Ascending aorta (tissue), 2 donors: ENCODE measurements at regions not wholly inside any gene's neighbourhood (a gene's known extent, or its start where the extent isn't known, plus 50 kb on each side); places are given as distances from the start of the nearest gene placed in this dataset.

ENCODE experiments used
- DNase-seq, 2 donors: peaks; one replicate each; pipeline ENCODE4 v3.0.0-alpha.2; 2019; ENCODE audit warnings: low spot score in 2 of 2
- H3K27ac ChIP-seq, 2 donors: fragments of 200-600 bp; sonication (generic); one replicate each; pipeline ENCODE4 v1.5.1; 2016 to 2017; ENCODE audit warnings: mild to moderate bottlenecking in 1 of 2
- H3K27me3 ChIP-seq: fragments of 200-600 bp; sonication (generic); one replicate; pipeline ENCODE4 v1.5.1; 2017
- H3K36me3 ChIP-seq, 2 donors: fragments of 200-600 bp; sonication (generic); one replicate each; pipeline ENCODE4 v1.5.1; 2016
- H3K4me1 ChIP-seq, 2 donors: fragments of 200-600 bp; sonication (generic); one replicate each; pipeline ENCODE4 v1.5.1; 2016 to 2017; ENCODE audit warnings: mild to moderate bottlenecking in 1 of 2
- H3K4me3 ChIP-seq, 2 donors: fragments of 200-600 bp; sonication (generic); one replicate each; pipeline ENCODE4 v1.5.1; 2016 to 2017; ENCODE audit warnings: mild to moderate bottlenecking in 1 of 2
- H3K9me3 ChIP-seq, 2 donors: fragments of 200-600 bp; sonication (generic); one replicate each; pipeline ENCODE4 v1.5.1; 2016
- intact Hi-C: fragments of 100-400 bp; cut with DNase I; formaldehyde crosslinking; loops from one replicate; pipeline ENCODE4 v1.15.1; 2023
- TF ChIP-seq, protein P1 (sequence below), 3 experiments: fragments of 200-600 bp in 2 of 3; fragments of 450-650 bp in 1 of 3; sonication (generic) in 2 of 3; IDR thresholded peaks; one replicate each; pipeline ENCODE4 v1.5.1; 2016 to 2019; ENCODE audit warnings: antibody characterized with exemption in 3 of 3, mild to moderate bottlenecking in 1 of 3, moderate library complexity in 1 of 3

DNA sequence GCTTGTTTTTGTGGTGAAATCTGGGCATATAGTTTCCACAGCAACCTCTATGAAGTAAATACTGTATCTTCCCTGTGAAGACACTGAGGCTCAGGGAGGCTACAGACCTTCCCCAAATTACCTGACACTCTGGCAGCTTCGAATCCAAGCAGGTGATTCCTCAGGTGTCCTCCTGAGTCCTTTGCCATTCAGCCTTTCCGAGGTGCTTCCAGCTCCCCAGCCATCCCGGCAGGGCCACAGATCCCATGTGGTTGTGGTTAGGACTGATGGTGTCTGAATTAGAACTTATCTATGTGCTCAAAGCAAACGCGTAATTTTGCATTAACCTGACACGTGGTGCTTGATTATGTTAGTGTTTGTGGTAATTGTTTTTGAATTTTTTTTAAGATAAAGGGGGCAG is 785.6 kb downstream of the BRD1 start:
- TF ChIP-seq, protein P1, sequence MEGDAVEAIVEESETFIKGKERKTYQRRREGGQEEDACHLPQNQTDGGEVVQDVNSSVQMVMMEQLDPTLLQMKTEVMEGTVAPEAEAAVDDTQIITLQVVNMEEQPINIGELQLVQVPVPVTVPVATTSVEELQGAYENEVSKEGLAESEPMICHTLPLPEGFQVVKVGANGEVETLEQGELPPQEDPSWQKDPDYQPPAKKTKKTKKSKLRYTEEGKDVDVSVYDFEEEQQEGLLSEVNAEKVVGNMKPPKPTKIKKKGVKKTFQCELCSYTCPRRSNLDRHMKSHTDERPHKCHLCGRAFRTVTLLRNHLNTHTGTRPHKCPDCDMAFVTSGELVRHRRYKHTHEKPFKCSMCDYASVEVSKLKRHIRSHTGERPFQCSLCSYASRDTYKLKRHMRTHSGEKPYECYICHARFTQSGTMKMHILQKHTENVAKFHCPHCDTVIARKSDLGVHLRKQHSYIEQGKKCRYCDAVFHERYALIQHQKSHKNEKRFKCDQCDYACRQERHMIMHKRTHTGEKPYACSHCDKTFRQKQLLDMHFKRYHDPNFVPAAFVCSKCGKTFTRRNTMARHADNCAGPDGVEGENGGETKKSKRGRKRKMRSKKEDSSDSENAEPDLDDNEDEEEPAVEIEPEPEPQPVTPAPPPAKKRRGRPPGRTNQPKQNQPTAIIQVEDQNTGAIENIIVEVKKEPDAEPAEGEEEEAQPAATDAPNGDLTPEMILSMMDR (IDR thresholded peaks at IDR 0.05) = no peak
- H3K9me3 ChIP-seq = no peaks in the 10 kb centered on the region
- H3K27ac ChIP-seq = no peak overlapping the region
- H3K4me1 ChIP-seq = no peaks in the 10 kb centered on the region
- no peak for DNase-seq
- H3K27me3 ChIP-seq = no peaks in the 10 kb centered on the region
- intact Hi-C loops = no loop called here
- H3K4me3 ChIP-seq = no peak overlapping the region
- no peaks in the 10 kb centered on the region for H3K36me3 ChIP-seq

DNA sequence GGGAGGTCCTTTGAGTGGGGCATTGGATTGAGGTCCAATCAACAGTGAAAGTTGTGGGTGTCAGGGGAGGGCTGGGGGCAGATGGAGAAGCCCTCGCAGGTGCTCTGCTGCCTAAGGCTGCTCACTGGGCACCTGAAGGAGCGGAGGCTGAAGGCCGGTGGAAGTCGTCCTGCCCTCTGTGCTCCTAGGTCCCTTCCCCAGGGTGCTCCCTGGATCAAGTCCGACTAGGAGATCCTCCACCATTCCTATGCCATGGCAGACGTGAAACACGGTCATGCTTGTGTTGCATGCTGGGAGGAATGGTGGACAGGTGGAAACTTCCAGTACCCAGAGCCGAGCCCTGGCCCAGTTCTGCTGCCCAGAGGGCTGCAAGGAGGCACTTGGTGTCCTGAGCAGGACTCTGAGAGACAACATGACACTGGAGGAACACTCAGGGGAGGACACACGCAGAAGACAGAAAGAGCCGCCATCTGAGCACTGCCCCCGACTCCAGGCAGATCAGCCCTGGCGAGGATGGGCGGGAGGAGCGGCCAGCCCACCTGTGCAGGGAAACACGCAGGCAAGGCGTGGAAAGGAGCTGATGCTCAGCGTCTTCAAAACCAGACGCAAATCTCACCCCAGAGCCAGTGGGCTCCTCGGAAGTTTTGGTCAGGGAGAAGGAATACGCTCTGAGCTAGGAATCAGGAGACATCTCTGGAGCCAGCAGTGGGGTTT is 786.8 kb downstream of the BRD1 start:
- TF ChIP-seq, protein P1 (IDR thresholded peaks at IDR 0.05) = no peak
- H3K27ac ChIP-seq = no peak overlapping the region
- H3K27me3 ChIP-seq = no peaks in the 10 kb centered on the region
- DNase-seq = no peak
- H3K4me1 ChIP-seq = no peaks in the 10 kb centered on the region
- no peaks in the 10 kb centered on the region for H3K36me3 ChIP-seq
- intact Hi-C loops = no loop called here
- no peaks in the 10 kb centered on the region for H3K9me3 ChIP-seq
- H3K4me3 ChIP-seq = no peak overlapping the region

DNA sequence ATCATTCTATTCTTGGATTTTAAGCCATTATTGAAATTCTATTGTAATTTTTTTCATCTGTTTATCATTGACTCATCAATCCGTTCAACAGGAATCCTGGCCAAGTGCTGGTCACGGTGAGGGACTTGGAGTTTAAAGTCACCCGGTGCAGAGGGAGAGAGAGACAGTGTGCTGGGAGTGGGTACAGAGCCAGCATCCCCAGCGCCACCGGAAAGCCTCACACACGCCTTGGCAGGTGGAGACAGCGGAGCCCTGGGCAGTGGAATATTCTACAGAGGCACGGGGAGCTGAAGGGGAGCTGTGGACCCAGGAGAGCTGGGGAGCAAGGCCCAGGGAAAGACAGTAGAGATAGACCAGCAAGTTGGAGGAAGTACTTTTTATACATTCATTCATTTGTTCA is 787.6 kb downstream of the BRD1 start:
- Histone ChIP-seq H3K27ac (no peak overlapping the region), H3K4me1 (no peaks in the 10 kb centered on the region), H3K36me3 (no peaks in the 10 kb centered on the region), H3K9me3 (no peaks in the 10 kb centered on the region), H3K4me3 (no peak overlapping the region), H3K27me3 (no peaks in the 10 kb centered on the region)
- intact Hi-C loops = no loop called here
- DNase-seq = no peak
- TF ChIP-seq, protein P1 (IDR thresholded peaks at IDR 0.05) = no peak

DNA sequence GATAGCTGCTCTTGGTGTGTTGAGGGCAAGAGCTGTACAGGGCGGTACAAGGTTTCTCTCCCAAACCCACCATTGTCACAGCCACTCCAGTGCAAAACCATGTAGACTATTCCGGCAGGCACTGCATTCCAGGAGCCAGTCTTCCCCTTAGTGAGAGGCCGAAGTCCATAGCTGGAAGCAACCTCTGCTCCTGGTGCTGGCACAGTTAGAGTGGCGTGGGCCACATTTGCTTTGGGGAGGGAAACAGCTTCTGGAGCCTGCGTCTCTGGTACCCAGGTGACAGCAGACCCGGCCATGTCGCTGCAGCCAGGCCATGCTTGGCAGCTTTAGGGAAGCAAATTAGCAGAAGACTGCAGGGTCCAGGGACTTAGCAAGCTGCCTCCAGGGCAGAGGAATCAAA is 788.0 kb downstream of the BRD1 start:
- no peak overlapping the region for H3K4me3 ChIP-seq
- no peaks in the 10 kb centered on the region for H3K27me3 ChIP-seq
- intact Hi-C loops = no loop called here
- H3K27ac ChIP-seq = no peak overlapping the region
- no peak for DNase-seq
- TF ChIP-seq, protein P1 (IDR thresholded peaks at IDR 0.05) = no peak
- H3K36me3 ChIP-seq = no peaks in the 10 kb centered on the region
- no peaks in the 10 kb centered on the region for H3K4me1 ChIP-seq
- no peaks in the 10 kb centered on the region for H3K9me3 ChIP-seq

DNA sequence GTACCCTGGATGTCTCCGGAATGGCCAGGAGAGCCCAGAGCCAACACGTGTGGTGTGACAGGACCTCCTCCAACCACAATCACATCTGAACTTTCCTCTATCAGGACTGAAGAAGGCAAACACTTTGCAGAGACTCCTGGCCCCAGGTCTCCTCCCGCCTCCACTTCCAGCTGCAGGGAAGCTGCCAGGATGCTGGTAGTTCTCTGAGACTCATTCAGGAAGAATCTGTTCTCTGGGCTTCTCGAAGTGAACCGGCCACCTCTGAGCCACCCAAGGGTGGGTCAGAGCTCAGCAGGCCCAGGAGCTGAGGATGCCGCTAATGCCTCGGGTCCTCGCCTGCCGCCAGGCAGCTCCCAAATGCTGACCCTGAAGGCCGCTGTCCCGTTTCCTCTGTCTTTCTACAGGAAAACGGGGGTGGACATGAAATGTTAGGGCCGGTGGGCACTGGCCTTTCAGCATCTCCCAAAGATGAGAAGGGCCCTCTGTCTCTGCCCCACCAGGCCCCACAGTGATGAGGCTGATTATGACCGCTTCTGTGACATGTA is 789.9 kb downstream of the BRD1 start:
- Histone ChIP-seq H3K27ac (no peak overlapping the region), H3K27me3 (no peaks in the 10 kb centered on the region), H3K4me1 (no peaks in the 10 kb centered on the region), H3K4me3 (no peak overlapping the region), H3K9me3 (no peaks in the 10 kb centered on the region), H3K36me3 (no peaks in the 10 kb centered on the region)
- TF ChIP-seq, protein P1 (IDR thresholded peaks at IDR 0.05) = no peak
- intact Hi-C loops = no loop called here
- DNase-seq = no peak
